ENCODE measurements at regions not wholly inside any gene's neighbourhood (a gene's known extent, or its start where the extent isn't known, plus 50 kb on each side); places are given as distances from the start of the nearest gene placed in this dataset.

DNA sequence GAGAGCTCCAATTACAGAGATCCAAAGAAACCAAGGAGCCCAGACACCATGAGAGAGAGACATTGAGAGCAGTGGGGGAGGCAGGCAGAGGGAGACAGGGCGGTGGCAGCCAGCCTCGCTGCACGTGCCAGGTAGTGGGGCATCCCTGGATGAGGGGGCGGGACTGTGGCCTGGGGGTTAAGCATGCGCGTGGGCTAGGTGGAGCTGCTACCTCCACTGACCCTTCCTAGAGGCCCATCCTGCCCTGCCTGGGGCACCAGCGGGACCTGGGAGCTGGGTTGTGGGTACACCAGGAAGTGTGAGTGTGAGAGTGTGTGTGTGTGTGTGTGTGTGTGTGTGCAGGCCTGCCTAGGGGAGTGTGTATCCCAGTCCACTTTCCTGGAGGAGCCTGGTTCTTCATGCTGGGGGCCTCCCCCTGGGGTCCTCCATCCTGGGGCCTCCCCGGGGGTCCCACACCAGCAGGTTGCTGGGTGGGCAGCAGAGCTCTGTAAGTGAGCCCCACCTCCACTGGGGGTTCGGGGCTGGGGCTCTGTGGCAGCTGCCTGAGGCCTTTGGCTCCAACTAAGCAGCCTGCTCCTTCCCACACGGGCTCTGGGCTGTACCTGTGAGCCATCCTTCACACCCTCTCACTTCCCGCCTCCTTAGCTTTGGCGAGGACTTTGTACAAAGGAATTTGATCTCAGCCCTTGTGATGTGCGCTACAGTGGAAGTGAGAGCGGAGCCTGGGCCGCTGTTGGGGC is 127.4 kb downstream of the IRF8 start:
- peaks cover 2% of the 10 kb centered on the region for H3K27me3 ChIP-seq (replicated peaks; ENCODE audit: control insufficient read depth, insufficient read depth, low read length)
- H3K36me3 ChIP-seq (ENCODE audit: control insufficient read depth, insufficient read depth, low read length), result no peaks in the 10 kb centered on the region
- H3K4me3 ChIP-seq (replicated peaks; ENCODE audit: low read depth, low read length), result no peak overlapping the region
- no peak for DNase-seq (ENCODE audit: extremely low read depth, insufficient read length)
- no peak for TF ChIP-seq CTCF (IDR thresholded peaks at IDR 0.05; ENCODE audit: insufficient read depth, low read length, poor library complexity, severe bottlenecking)

GRCh38 chr16:86026916-86027315 is 128.0 kb downstream of the IRF8 start:
- H3K27me3 ChIP-seq (replicated peaks; ENCODE audit: control insufficient read depth, insufficient read depth, low read length), result peaks cover 2% of the 10 kb centered on the region

GRCh38 chr16:86027373-86028126 is 128.6 kb downstream of the IRF8 start:
- TF ChIP-seq CTCF (IDR thresholded peaks at IDR 0.05; ENCODE audit: insufficient read depth, low read length, poor library complexity, severe bottlenecking), result no peak
- no peaks in the 10 kb centered on the region for H3K36me3 ChIP-seq (ENCODE audit: control insufficient read depth, insufficient read depth, low read length)
- DNase-seq (ENCODE audit: extremely low read depth, insufficient read length), result no peak
- H3K27me3 ChIP-seq (replicated peaks; ENCODE audit: control insufficient read depth, insufficient read depth, low read length), result peaks cover 2% of the 10 kb centered on the region
- H3K4me3 ChIP-seq (replicated peaks; ENCODE audit: low read depth, low read length), result no peak overlapping the region

More at GRCh38 chr16:86026916-86027315, 128.0 kb downstream of the IRF8 start:
- no peak for TF ChIP-seq CTCF (IDR thresholded peaks at IDR 0.05; ENCODE audit: insufficient read depth, low read length, poor library complexity, severe bottlenecking)
- no peak for DNase-seq (ENCODE audit: extremely low read depth, insufficient read length)
- Histone ChIP-seq H3K36me3 (ENCODE audit: control insufficient read depth, insufficient read depth, low read length) (no peaks in the 10 kb centered on the region), H3K4me3 (replicated peaks; ENCODE audit: low read depth, low read length) (no peak overlapping the region)

- no peak for TF ChIP-seq CTCF (IDR thresholded peaks at IDR 0.05; ENCODE audit: insufficient read depth, low read length, poor library complexity, severe bottlenecking)
- peaks cover 2% of the 10 kb centered on the region for H3K27me3 ChIP-seq (replicated peaks; ENCODE audit: control insufficient read depth, insufficient read depth, low read length)
- DNase-seq (ENCODE audit: extremely low read depth, insufficient read length), result no peak
- no peaks in the 10 kb centered on the region for H3K36me3 ChIP-seq (ENCODE audit: control insufficient read depth, insufficient read depth, low read length)
- no peak overlapping the region for H3K4me3 ChIP-seq (replicated peaks; ENCODE audit: low read depth, low read length)
These were observed 130.3 kb downstream of the IRF8 start for GRCh38 chr16:86029131-86029741.

- no peak for DNase-seq (ENCODE audit: extremely low read depth, insufficient read length)
- peaks cover 2% of the 10 kb centered on the region for H3K27me3 ChIP-seq (replicated peaks; ENCODE audit: control insufficient read depth, insufficient read depth, low read length)
- no peaks in the 10 kb centered on the region for H3K36me3 ChIP-seq (ENCODE audit: control insufficient read depth, insufficient read depth, low read length)
- no peak overlapping the region for H3K4me3 ChIP-seq (replicated peaks; ENCODE audit: low read depth, low read length)
- TF ChIP-seq CTCF (IDR thresholded peaks at IDR 0.05; ENCODE audit: insufficient read depth, low read length, poor library complexity, severe bottlenecking), result no peak
These were observed 131.2 kb downstream of the IRF8 start for GRCh38 chr16:86030116-86030515.

Measured in GM06990 (cell line).